ENCODE measurements at regions not wholly inside any gene's neighbourhood (a gene's known extent, or its start where the extent isn't known, plus 50 kb on each side); places are given as distances from the start of the nearest gene placed in this dataset.

DNA sequence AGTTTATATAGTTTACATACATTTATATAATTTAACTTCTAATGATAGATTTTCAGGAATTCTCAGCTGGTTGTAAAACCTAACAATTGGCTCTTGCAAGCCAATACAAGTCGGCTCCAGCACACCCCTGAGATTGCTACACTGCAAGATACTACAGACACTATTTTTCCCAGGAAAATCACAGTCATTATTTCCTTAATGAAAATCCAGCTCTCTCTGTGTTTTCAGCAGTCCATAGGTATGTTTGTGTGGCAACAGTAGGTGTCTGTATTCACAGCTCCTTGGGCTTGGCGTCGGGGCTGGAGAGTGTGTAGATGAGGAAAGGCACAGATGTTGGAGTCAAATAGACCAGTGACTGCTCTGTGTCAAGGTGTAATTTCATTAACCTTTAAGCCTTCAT lies 78.7 kb upstream of the SPTBN1 start:
- CTCF ChIA-PET: no interaction called here

GRCh38 chr2:54377901-54378493 lies 78.1 kb upstream of the SPTBN1 start:
- no peak for DNase-seq (ENCODE audit: low spot score)
- H3K9me3 ChIP-seq (ENCODE audit: low read depth, low read length, poor library complexity, severe bottlenecking): no peaks in the 10 kb centered on the region
- H3K36me3 ChIP-seq (ENCODE audit: insufficient read depth, low read length, poor library complexity, severe bottlenecking): no peaks in the 10 kb centered on the region
- TF ChIP-seq EZH2 (IDR thresholded peaks at IDR 0.05; ENCODE audit: borderline replicate concordance, low read depth, low read length, poor library complexity, severe bottlenecking): no peak
- TF ChIP-seq, protein P1, sequence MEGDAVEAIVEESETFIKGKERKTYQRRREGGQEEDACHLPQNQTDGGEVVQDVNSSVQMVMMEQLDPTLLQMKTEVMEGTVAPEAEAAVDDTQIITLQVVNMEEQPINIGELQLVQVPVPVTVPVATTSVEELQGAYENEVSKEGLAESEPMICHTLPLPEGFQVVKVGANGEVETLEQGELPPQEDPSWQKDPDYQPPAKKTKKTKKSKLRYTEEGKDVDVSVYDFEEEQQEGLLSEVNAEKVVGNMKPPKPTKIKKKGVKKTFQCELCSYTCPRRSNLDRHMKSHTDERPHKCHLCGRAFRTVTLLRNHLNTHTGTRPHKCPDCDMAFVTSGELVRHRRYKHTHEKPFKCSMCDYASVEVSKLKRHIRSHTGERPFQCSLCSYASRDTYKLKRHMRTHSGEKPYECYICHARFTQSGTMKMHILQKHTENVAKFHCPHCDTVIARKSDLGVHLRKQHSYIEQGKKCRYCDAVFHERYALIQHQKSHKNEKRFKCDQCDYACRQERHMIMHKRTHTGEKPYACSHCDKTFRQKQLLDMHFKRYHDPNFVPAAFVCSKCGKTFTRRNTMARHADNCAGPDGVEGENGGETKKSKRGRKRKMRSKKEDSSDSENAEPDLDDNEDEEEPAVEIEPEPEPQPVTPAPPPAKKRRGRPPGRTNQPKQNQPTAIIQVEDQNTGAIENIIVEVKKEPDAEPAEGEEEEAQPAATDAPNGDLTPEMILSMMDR (conservative IDR thresholded peaks at IDR 0.05; ENCODE audit: low read depth, low read length): no peak
- no peaks in the 10 kb centered on the region for H3K27me3 ChIP-seq (replicated peaks; ENCODE audit: insufficient read depth, low read depth, low read length, poor library complexity)
- ChIA-PET CTCF (no interaction called here), POLR2A (ENCODE audit: low non-redundant PET) (interaction anchor here (0.6 kb wide), 1 partner anchor 1442 kb away, joined by 4 read pairs; no protein-coding TSS in a partner anchor)
- intact Hi-C loops (cut with micrococcal nuclease; ENCODE audit: unreplicated experiment): no loop called here
- H3K4me3 ChIP-seq (ENCODE audit: low read depth, low read length, poor library complexity, severe bottlenecking): no peak overlapping the region
- no peak overlapping the region for H3K27ac ChIP-seq (ENCODE audit: low read depth, low read length, poor library complexity, severe bottlenecking)
- no peaks in the 10 kb centered on the region for H3K4me1 ChIP-seq (ENCODE audit: insufficient read depth, low read length, poor library complexity, severe bottlenecking)
- BruUV-seq (replicated peaks): no TSS peak

More for the DNA sequence above, 78.7 kb upstream of the SPTBN1 start:
- TF ChIP-seq EZH2 (IDR thresholded peaks at IDR 0.05; ENCODE audit: borderline replicate concordance, low read depth, low read length, poor library complexity, severe bottlenecking): no peak
- TF ChIP-seq, protein P1 (conservative IDR thresholded peaks at IDR 0.05; ENCODE audit: low read depth, low read length): no peak
- BruUV-seq (replicated peaks): no TSS peak
- H3K9me3 ChIP-seq (ENCODE audit: low read depth, low read length, poor library complexity, severe bottlenecking): no peaks in the 10 kb centered on the region
- no peak overlapping the region for H3K4me3 ChIP-seq (ENCODE audit: low read depth, low read length, poor library complexity, severe bottlenecking)
- H3K27me3 ChIP-seq (replicated peaks; ENCODE audit: insufficient read depth, low read depth, low read length, poor library complexity): no peaks in the 10 kb centered on the region
- intact Hi-C loops (cut with micrococcal nuclease; ENCODE audit: unreplicated experiment): no loop called here
- H3K27ac ChIP-seq (ENCODE audit: low read depth, low read length, poor library complexity, severe bottlenecking): no peak overlapping the region
- DNase-seq (ENCODE audit: low spot score): no peak
- no peaks in the 10 kb centered on the region for H3K4me1 ChIP-seq (ENCODE audit: insufficient read depth, low read length, poor library complexity, severe bottlenecking)
- H3K36me3 ChIP-seq (ENCODE audit: insufficient read depth, low read length, poor library complexity, severe bottlenecking): no peaks in the 10 kb centered on the region
- POLR2A ChIA-PET (ENCODE audit: low non-redundant PET): no interaction called here

DNA sequence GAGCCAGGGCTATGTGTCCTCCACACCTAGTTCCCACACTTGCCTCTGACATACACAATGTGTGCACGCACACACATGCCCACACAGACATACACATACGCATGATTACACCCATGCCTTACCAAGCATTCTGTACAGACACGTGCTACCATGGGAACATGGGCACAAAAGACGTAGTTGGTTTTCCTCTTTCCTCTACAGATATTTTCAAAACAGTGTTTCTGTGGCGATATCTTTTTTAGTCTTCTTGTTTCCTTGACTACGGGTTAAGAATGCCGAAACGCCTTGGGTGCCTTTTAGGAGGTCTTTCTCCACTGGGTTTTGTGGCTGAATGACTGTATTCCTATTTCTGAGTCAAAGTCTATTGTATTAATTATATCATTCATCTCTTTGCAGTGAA lies 75.5 kb upstream of the SPTBN1 start:
- H3K4me1 ChIP-seq (ENCODE audit: insufficient read depth, low read length, poor library complexity, severe bottlenecking): no peaks in the 10 kb centered on the region
- no peak overlapping the region for H3K4me3 ChIP-seq (ENCODE audit: low read depth, low read length, poor library complexity, severe bottlenecking)
- intact Hi-C loops (cut with micrococcal nuclease; ENCODE audit: unreplicated experiment): no loop called here
- ChIA-PET POLR2A (ENCODE audit: low non-redundant PET) (no interaction called here), CTCF (no interaction called here)
- no peaks in the 10 kb centered on the region for H3K9me3 ChIP-seq (ENCODE audit: low read depth, low read length, poor library complexity, severe bottlenecking)
- BruUV-seq (replicated peaks): no TSS peak
- no peaks in the 10 kb centered on the region for H3K27me3 ChIP-seq (replicated peaks; ENCODE audit: insufficient read depth, low read depth, low read length, poor library complexity)
- H3K27ac ChIP-seq (ENCODE audit: low read depth, low read length, poor library complexity, severe bottlenecking): no peak overlapping the region
- H3K36me3 ChIP-seq (ENCODE audit: insufficient read depth, low read length, poor library complexity, severe bottlenecking): no peaks in the 10 kb centered on the region
- DNase-seq (ENCODE audit: low spot score): no peak
- no peak for TF ChIP-seq EZH2 (IDR thresholded peaks at IDR 0.05; ENCODE audit: borderline replicate concordance, low read depth, low read length, poor library complexity, severe bottlenecking)

GRCh38 chr2:54381293-54381692 lies 74.8 kb upstream of the SPTBN1 start:
- intact Hi-C loops (cut with micrococcal nuclease; ENCODE audit: unreplicated experiment): no loop called here
- H3K27ac ChIP-seq (ENCODE audit: low read depth, low read length, poor library complexity, severe bottlenecking): no peak overlapping the region
- no peak for TF ChIP-seq EZH2 (IDR thresholded peaks at IDR 0.05; ENCODE audit: borderline replicate concordance, low read depth, low read length, poor library complexity, severe bottlenecking)
- TF ChIP-seq, protein P1 (conservative IDR thresholded peaks at IDR 0.05; ENCODE audit: low read depth, low read length): no peak
- no peak for DNase-seq (ENCODE audit: low spot score)
- CTCF ChIA-PET: no interaction called here
- POLR2A ChIA-PET (ENCODE audit: low non-redundant PET): no interaction called here
- H3K4me1 ChIP-seq (ENCODE audit: insufficient read depth, low read length, poor library complexity, severe bottlenecking): no peaks in the 10 kb centered on the region
- H3K4me3 ChIP-seq (ENCODE audit: low read depth, low read length, poor library complexity, severe bottlenecking): no peak overlapping the region
- no peaks in the 10 kb centered on the region for H3K36me3 ChIP-seq (ENCODE audit: insufficient read depth, low read length, poor library complexity, severe bottlenecking)
- H3K27me3 ChIP-seq (replicated peaks; ENCODE audit: insufficient read depth, low read depth, low read length, poor library complexity): no peaks in the 10 kb centered on the region
- no TSS peak for BruUV-seq (replicated peaks)
- H3K9me3 ChIP-seq (ENCODE audit: low read depth, low read length, poor library complexity, severe bottlenecking): no peaks in the 10 kb centered on the region
